Esophagus mucosa (tissue), 1 donor: ENCODE measurements at regions not wholly inside any gene's neighbourhood (a gene's known extent, or its start where the extent isn't known, plus 50 kb on each side); places are given as distances from the start of the nearest gene placed in this dataset.

Experiments
- ATAC-seq: fragments of 200-7000 bp; cut with Tn5 transposase; one replicate; pipeline ENCODE4 v1.9.1; 2020
- donor health status: DM: yes; HTN: yes; CAD: no.

- ATAC-seq: no peak
Observed at GRCh38 chr1:91092503-91092902, 70.7 kb upstream of the ZNF644 start.

- ATAC-seq: no peak
Observed at GRCh38 chr1:91091812-91092211, 70.0 kb upstream of the ZNF644 start.

GRCh38 chr1:91080650-91081049 is 58.8 kb upstream of the ZNF644 start:
- no peak for ATAC-seq

GRCh38 chr1:91078859-91079258 is 57.0 kb upstream of the ZNF644 start:
- ATAC-seq: no peak

- ATAC-seq: no peak
Observed at GRCh38 chr1:91076834-91077233, 55.0 kb upstream of the ZNF644 start.

- no peak for ATAC-seq
Observed at GRCh38 chr1:91075233-91076135, 53.6 kb upstream of the ZNF644 start.

- ATAC-seq: no peak
Observed at GRCh38 chr1:91073299-91073698, 51.5 kb upstream of the ZNF644 start.

GRCh38 chr1:91071838-91072237 is 50.0 kb upstream of the ZNF644 start:
- ATAC-seq: no peak
